Activated naive CD4-positive, alpha-beta T cell treated with anti-CD3 and anti-CD28 coated beads, Interleukin-2, amount 50 U/mL, for 16 hours (primary cell): ENCODE measurements at regions not wholly inside any gene's neighbourhood (a gene's known extent, or its start where the extent isn't known, plus 50 kb on each side); places are given as distances from the start of the nearest gene placed in this dataset.
"Not testable (repeated sequence)": the region's sequence is repeated elsewhere in the genome, so short reads cannot be mapped to it uniquely, and the experiment has no call there.

Experiments
- DNase-seq: peaks from one replicate; pipeline ENCODE4 v3.0.0-alpha.2; 2020

DNA sequence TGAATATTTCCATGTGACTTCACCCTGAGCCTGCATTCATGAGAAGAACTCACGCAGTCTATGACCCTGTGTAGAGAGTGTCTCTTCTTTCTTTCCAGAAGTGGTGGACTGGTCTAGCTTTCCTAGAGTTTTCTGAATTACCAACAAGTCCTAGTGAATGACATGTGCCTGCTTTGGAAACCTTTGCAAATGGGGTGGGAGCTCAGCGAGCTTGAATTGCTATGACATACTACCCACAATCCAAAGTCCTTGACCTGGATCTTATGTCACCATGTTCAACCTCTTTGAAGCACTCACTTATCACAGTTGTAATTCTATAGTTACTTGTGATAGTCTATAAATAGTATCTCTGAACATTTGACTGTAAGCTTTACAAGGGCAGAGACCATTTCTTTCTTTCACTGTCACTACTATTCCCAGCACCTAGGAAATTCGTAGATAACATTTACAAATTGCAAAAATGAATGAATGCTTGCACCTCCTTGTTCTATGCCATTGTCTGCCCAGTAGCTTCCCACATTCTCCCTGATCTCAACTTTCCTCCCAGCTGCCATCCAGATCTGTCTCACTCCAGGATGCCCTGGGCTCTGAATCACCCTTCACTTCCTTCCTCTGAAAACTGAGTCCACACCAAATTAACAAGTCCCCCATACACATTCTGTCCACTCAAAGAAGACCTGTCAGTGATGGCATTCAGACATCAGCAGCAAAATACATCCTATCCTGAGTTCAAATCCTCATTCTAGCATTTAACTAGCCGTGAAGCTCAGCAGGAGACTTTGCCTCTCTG lies 201.9 kb upstream of the SESN3 start:
- DNase-seq: no peak

DNA sequence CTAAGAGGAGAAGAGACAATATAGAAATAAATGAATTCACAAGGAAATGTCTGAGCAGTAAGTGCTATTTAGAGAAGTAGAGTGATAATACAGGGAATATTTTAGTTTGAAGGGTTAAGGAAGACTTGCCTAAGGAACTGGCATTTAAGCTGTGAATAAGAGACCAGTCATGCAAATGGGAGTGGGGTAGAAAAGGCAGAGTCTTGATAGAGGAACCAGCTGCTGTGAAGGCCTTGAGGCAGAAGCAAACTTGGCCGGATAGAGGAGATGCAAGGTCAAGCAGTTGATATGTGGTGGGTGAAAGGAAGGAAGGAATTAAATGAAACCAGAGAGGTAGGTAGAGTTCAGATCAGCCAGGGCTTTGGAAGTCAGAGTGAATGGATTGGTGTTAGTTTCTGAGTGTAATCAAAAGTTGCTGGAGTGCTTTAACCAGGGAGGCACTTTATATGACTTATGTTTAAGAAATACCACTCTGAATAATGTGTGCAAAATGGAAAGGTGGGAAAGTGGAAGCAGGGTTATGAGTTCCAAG lies 198.4 kb upstream of the SESN3 start:
- no peak for DNase-seq

GRCh38 chr11:95426823-95427462 lies 195.9 kb upstream of the SESN3 start:
- DNase-seq: no peak

DNA sequence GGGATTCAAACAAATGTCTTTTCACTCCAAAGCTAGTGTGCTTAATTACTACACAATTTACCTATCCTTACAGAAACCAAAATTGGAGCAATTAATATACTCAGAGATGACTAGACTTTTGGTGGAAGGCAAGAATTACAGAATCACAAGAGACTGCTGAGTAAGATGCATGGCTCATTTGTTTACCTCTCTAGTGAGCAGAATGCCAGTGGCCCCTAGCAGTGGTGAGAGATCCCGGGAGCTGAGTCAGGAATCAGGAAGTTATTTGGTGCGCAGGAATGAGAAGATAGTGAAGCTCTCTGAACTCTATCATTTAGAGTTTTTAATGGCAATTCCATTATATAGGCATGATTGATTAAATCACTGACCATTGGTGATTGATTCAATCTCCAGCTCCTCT lies 188.9 kb upstream of the SESN3 start:
- DNase-seq: no peak

DNA sequence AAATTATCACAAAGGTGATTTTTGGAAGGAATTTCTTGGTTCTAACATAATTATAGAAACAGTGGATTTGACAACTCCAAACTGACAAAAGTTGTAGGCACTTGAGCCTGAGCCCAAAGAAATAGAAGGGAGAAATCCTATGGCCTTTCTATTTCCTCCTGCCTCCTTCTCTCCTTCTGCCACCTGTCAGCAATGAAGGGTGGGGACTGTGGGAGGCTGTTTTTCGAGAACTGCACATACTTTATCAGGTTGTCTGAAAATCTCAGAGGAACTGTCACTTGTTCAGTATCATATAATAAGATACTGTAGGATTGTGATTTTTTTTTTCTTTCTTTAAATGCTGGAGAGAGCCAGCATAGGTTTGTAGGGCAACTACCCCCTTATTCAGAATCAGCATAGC lies 187.9 kb upstream of the SESN3 start:
- DNase-seq: no peak

GRCh38 chr11:95417832-95418231 lies 186.8 kb upstream of the SESN3 start:
- no peak for DNase-seq

- no peak for DNase-seq
Observed at GRCh38 chr11:95415837-95416304, 184.9 kb upstream of the SESN3 start.

- no peak for DNase-seq
Observed at GRCh38 chr11:95414217-95414616, 183.2 kb upstream of the SESN3 start.

GRCh38 chr11:95413761-95414160 lies 182.8 kb upstream of the SESN3 start:
- no peak for DNase-seq

GRCh38 chr11:95413021-95413420 lies 182.0 kb upstream of the SESN3 start:
- no peak for DNase-seq

- no peak for DNase-seq
Observed at GRCh38 chr11:95412074-95412473, 181.1 kb upstream of the SESN3 start.

GRCh38 chr11:95410707-95411106 lies 179.7 kb upstream of the SESN3 start:
- not testable (repeated sequence) for DNase-seq

DNA sequence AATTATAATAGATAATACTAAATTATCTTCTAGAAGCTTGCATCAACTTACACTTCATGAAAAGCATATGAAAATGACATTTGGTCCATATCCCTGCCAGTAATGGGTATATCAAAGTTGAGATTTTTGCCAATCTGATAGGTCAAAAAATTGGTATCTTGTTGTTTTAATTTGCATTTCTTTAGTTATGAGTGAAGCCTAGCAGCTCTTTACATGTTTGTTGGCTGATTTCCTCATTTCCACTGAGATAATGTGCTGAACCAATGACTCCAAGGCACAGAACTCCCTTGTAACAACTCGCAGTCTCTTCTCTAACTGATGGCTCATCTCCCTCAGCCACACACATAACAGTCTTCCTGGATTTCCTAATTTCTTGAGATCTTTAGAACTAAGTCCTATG lies 175.3 kb upstream of the SESN3 start:
- DNase-seq: no peak

DNA sequence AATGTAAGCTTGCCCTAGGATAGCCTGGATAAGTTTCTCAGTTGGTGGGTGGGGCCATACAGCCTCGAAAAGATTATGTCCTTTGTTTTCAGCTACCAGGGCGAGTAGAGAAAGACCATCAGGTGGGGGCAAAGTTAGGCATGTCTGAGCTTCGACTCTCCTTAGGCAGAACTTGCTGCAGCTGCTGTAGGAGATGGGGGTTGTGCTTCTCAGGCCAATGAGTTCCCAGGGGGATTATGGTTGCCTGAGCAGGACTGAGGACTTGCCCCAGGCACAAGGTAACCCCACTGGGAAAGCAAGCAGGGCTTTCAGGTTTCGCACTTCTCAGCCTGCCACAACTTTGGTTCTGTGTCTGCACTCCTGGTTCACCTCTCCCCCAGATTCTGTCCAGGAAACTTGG lies 173.4 kb upstream of the SESN3 start:
- DNase-seq: no peak

DNA sequence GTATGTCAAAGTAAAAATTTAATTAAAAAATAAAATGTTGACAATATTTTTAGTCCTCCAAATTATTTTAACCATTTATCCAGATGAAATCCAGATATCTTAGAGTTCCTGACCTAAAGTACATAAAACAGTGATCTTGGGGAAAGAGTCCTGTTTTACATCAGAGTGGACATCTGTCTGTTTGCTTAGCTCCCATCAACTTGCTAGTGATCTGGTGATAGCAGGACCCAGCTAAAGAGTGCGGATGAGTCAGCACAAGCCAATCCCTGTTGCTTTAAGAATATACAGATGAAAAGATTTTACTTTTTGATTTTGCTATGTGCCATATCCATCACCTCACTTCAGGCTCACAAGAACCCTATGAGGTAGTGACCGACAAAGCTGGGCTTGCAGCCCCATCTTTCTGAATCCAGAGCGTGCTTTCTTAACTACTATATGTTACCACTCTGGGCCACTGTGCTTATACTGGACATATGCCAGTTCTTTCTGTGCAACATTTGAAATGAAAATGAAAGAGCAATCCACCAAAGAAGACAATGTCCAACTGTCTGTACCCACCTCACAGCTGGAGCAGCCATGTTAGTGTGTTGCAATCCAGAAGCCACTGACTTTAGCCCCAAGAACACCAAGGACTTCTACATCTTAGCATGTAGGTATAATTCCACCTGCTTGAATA lies 167.6 kb upstream of the SESN3 start:
- no peak for DNase-seq

DNA sequence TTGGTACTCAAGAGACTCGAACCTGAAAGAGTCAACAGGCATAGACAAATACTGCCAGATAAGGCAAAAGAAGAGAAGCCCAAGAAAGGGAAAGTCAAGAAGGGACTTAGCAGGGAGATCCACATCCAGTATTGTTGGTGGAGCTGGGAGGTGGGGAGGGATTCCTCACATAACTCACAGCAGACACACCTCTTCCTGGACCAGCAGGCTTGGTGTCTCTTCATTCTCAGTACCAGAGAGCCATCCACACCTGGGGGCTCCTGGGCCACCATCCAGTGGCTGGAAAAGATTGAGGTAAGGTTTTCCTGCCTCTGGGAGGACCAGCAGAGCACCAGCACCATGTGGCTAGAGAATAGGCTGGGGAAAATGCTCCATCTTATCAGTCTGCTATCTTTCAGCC lies 161.6 kb upstream of the SESN3 start:
- no peak for DNase-seq

GRCh38 chr11:95389427-95389826 lies 158.4 kb upstream of the SESN3 start:
- DNase-seq: no peak

DNA sequence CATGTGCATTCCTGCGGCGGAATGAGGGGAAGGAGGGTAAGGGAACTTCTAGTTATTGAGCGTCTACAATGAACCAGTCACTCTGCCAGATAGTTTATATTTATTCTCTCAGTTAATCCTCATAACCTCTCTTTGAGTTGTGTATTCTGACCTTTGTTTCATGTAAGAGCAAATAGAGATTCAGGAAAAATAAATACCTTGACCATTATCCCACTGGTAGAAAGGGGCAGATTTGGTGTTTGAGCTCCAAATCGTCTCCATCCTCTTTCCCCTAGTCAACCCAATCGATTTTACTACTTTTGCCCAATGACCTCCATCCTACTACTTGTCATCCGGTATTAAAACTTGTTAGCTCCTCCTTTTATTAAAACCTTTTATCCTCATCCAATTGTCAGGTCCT lies 157.1 kb upstream of the SESN3 start:
- DNase-seq: no peak

GRCh38 chr11:95387325-95387724 lies 156.3 kb upstream of the SESN3 start:
- DNase-seq: no peak

- no peak for DNase-seq
Observed at GRCh38 chr11:95385577-95385976, 154.6 kb upstream of the SESN3 start.

GRCh38 chr11:95379479-95379878 lies 148.5 kb upstream of the SESN3 start:
- no peak for DNase-seq

- no peak for DNase-seq
Observed at GRCh38 chr11:95378789-95379188, 147.8 kb upstream of the SESN3 start.

- no peak for DNase-seq
Observed at GRCh38 chr11:95378111-95378510, 147.1 kb upstream of the SESN3 start.

DNA sequence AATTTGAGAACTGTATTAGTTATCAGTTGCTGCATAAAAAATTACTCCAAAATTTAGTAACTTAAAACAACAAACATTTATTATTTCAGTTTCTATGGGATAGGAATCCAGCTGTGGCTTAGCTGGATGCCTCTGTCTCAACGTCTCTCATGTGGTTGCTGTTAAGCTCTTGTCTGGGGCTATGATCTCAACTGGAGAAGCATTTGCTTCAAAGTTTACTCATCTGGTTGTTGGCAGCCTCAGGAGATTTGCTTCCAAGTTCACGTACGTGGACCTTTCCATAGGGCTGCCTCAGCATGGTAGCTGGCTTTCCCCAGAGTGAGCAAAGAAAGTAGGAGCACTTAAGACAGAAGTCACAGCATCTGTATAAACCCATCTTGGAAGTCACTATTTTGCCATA lies 144.9 kb upstream of the SESN3 start:
- DNase-seq: no peak
